BJ (cell line): ENCODE measurements at regions not wholly inside any gene's neighbourhood (a gene's known extent, or its start where the extent isn't known, plus 50 kb on each side); places are given as distances from the start of the nearest gene placed in this dataset.

Source experiments
- CTCF ChIA-PET: fragments of 350-600 bp; formaldehyde crosslinking; extraction: SDS; loops from one replicate; lab custom pipeline; 2021; ENCODE audit warnings: antibody characterized with exemption, inconsistent platforms; lab: Yijun Ruan, JAX
- POLR2A ChIA-PET: fragments of 300-600 bp; sonication (Branson Sonifier 250); formaldehyde crosslinking; extraction: SDS; loops from one replicate; lab custom pipeline; 2021; ENCODE audit warnings: antibody characterized with exemption; lab: Charles Lee
- DNase-seq: peaks from one replicate; pipeline ENCODE4 v3.0.0-alpha.2; 2011; ENCODE audit warnings: low read depth
- H3K27me3 ChIP-seq: 2 replicates; pipeline ENCODE4 v1.6.0; 2011; ENCODE audit warnings: low read length; ENCODE audit not compliant: control insufficient read depth, insufficient read depth
- H3K36me3 ChIP-seq: 2 replicates; pipeline ENCODE4 v1.5.1; 2011; ENCODE audit warnings: low read length; ENCODE audit not compliant: control insufficient read depth, insufficient read depth
- H3K4me3 ChIP-seq: 2 replicates; pipeline ENCODE4 v1.5.1; 2011; ENCODE audit warnings: low read depth, mild to moderate bottlenecking, control low read depth, low read length
- CTCF ChIP-seq: IDR thresholded peaks from 2 replicates; pipeline ENCODE4 v1.5.1; 2011; ENCODE audit warnings: low read depth, mild to moderate bottlenecking, control low read depth, inconsistent platforms, low read length, moderate library complexity; ENCODE audit not compliant: insufficient read depth

GRCh38 chr4:31294655-31295480, 574.7 kb downstream of the PCDH7 start:
- H3K27me3 ChIP-seq: no peaks in the 10 kb centered on the region
- H3K4me3 ChIP-seq: no peak overlapping the region
- H3K36me3 ChIP-seq: no peaks in the 10 kb centered on the region
- ChIA-PET CTCF (no interaction called here), POLR2A (no interaction called here)
- DNase-seq: no peak
- no peak for TF ChIP-seq CTCF

GRCh38 chr4:31298737-31299136, 578.6 kb downstream of the PCDH7 start:
- no peaks in the 10 kb centered on the region for H3K36me3 ChIP-seq
- CTCF ChIA-PET: no interaction called here
- H3K27me3 ChIP-seq: no peaks in the 10 kb centered on the region
- TF ChIP-seq CTCF: no peak
- H3K4me3 ChIP-seq: no peak overlapping the region
- POLR2A ChIA-PET: no interaction called here
- no peak for DNase-seq

GRCh38 chr4:31307029-31307428, 586.9 kb downstream of the PCDH7 start:
- no peak for TF ChIP-seq CTCF
- Histone ChIP-seq H3K4me3 (no peak overlapping the region), H3K27me3 (no peaks in the 10 kb centered on the region), H3K36me3 (no peaks in the 10 kb centered on the region)
- no peak for DNase-seq
- POLR2A ChIA-PET: no interaction called here
- CTCF ChIA-PET: no interaction called here

DNA sequence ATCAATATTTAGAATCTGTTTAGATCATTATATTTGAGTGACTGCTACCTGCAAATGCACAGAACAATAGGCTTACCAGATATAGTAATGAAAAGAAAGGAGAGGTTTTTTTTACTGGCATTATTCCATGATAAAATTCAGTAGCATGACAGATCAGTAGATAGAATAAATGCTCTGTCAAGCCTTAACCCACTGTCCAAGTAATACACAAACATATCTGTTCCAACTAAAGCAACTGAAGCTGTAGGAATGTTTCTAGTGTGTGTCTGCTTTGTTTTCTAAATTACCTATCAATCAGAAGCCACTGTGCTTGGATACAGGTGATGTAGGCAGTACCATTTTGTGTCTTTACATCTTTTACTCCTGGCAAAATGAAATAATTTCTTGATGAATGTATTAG, 604.6 kb downstream of the PCDH7 start:
- Histone ChIP-seq H3K27me3 (no peaks in the 10 kb centered on the region), H3K4me3 (no peak overlapping the region), H3K36me3 (no peaks in the 10 kb centered on the region)
- TF ChIP-seq CTCF: no peak
- DNase-seq: no peak
- POLR2A ChIA-PET: no interaction called here
- CTCF ChIA-PET: no interaction called here

DNA sequence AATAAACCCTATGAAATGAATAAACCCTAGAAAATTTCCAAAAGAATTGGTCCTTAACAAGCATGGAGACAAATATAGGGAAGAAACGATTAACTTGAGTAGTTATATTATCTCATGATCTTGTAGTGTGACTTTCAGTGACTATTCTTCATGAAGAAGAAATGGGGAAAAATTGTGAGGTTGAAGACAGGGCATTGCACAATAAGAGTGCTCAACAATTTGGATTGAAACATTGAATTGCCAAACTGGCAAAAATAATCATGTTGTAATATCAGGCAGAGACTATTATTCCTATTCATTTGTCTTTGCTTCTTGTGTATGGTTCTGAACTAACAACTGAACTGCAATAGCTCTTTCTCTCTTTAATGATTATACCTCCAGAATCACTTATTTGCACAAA, 605.1 kb downstream of the PCDH7 start:
- H3K4me3 ChIP-seq: no peak overlapping the region
- H3K36me3 ChIP-seq: no peaks in the 10 kb centered on the region
- DNase-seq: no peak
- ChIA-PET CTCF (no interaction called here), POLR2A (no interaction called here)
- no peak for TF ChIP-seq CTCF
- no peaks in the 10 kb centered on the region for H3K27me3 ChIP-seq
